NCI-H1417 (cell line): ENCODE measurements at regions not wholly inside any gene's neighbourhood (a gene's known extent, or its start where the extent isn't known, plus 50 kb on each side); places are given as distances from the start of the nearest gene placed in this dataset.

Source experiments
- DNase-seq, 3 experiments: peaks; one replicate each; lab custom pipeline; 2025; lab: John Stamatoyannopoulos, UW

GRCh38 chr7:131898418-131898817 is 342.0 kb upstream of the PODXL start:
- no peak for DNase-seq

- DNase-seq: no peak
These were observed 341.4 kb upstream of the PODXL start for GRCh38 chr7:131897790-131898165.

- DNase-seq: peak; percentile 44 to 88 (median 57)
These were observed 340.8 kb upstream of the PODXL start for GRCh38 chr7:131897016-131897789.

- peak in 2 of 3 experiments; percentile 26 to 83 for DNase-seq
These were observed 339.9 kb upstream of the PODXL start for GRCh38 chr7:131896165-131896863.

- no peak for DNase-seq
These were observed 339.2 kb upstream of the PODXL start for GRCh38 chr7:131895541-131896164.

GRCh38 chr7:131893631-131894340 is 337.4 kb upstream of the PODXL start:
- DNase-seq: no peak

GRCh38 chr7:131890176-131890575 is 333.7 kb upstream of the PODXL start:
- DNase-seq: peak in 1 of 3 experiments; percentile 51

GRCh38 chr7:131889572-131890150 is 333.2 kb upstream of the PODXL start:
- DNase-seq: peak in 2 of 3 experiments; percentile 14 to 35

GRCh38 chr7:131883769-131884168 is 327.3 kb upstream of the PODXL start:
- no peak for DNase-seq

- no peak for DNase-seq
These were observed 326.8 kb upstream of the PODXL start for GRCh38 chr7:131883196-131883595.

- DNase-seq: no peak
These were observed 325.9 kb upstream of the PODXL start for GRCh38 chr7:131882321-131882720.

GRCh38 chr7:131880078-131880477 is 323.6 kb upstream of the PODXL start:
- DNase-seq: no peak

- DNase-seq: no peak
These were observed 323.0 kb upstream of the PODXL start for GRCh38 chr7:131879424-131879823.

- DNase-seq: no peak
These were observed 322.3 kb upstream of the PODXL start for GRCh38 chr7:131878777-131879176.

- DNase-seq: no peak
These were observed 317.2 kb upstream of the PODXL start for GRCh38 chr7:131873581-131873980.

- DNase-seq: no peak
These were observed 313.6 kb upstream of the PODXL start for GRCh38 chr7:131869986-131870385.

GRCh38 chr7:131869169-131869844 is 312.9 kb upstream of the PODXL start:
- DNase-seq: no peak

- no peak for DNase-seq
These were observed 311.0 kb upstream of the PODXL start for GRCh38 chr7:131867461-131867860.

GRCh38 chr7:131865911-131866310 is 309.5 kb upstream of the PODXL start:
- no peak for DNase-seq

GRCh38 chr7:131861620-131862346 is 305.4 kb upstream of the PODXL start:
- no peak for DNase-seq
